HCT116 (cell line): ENCODE measurements at regions not wholly inside any gene's neighbourhood (a gene's known extent, or its start where the extent isn't known, plus 50 kb on each side); places are given as distances from the start of the nearest gene placed in this dataset.

Experiments used
- ATF3 ChIP-seq: IDR thresholded peaks from 2 replicates; pipeline ENCODE4 v1.6.1; 2012
- CTCF ChIP-seq, 3 experiments: fragments of 200-600 bp in 1 of 3; sonication (generic) in 1 of 3; IDR thresholded peaks in 2 of 3; conservative IDR thresholded peaks in 1 of 3; 2 replicates each; pipeline ENCODE4 v1.5.1; 2012 to 2017; ENCODE audit warnings: low read depth in 2 of 3, low read length in 2 of 3, antibody characterized with exemption in 1 of 3, borderline replicate concordance in 1 of 3, control low read depth in 1 of 3, mild to moderate bottlenecking in 1 of 3, mixed read lengths in 1 of 3, mixed run types in 1 of 3, moderate library complexity in 1 of 3; ENCODE audit not compliant: insufficient read depth in 1 of 3
- EZH2 ChIP-seq: fragments of 200-600 bp; sonication (generic); IDR thresholded peaks from 2 replicates; pipeline ENCODE4 v1.6.1; 2017; ENCODE audit warnings: antibody characterized with exemption, mixed run types
- JUND ChIP-seq: IDR thresholded peaks from 2 replicates; pipeline ENCODE4 v1.6.1; 2012
- POLR2A ChIP-seq: IDR thresholded peaks from 2 replicates; pipeline ENCODE4 v1.7.0; 2011; ENCODE audit warnings: borderline replicate concordance; ENCODE audit not compliant: insufficient read depth, insufficient read length; ENCODE audit errors: extremely low read depth
- POLR2AphosphoS5 ChIP-seq: IDR thresholded peaks from 2 replicates; pipeline ENCODE4 v1.6.1; 2011; ENCODE audit warnings: mild to moderate bottlenecking, low read depth, low read length, moderate library complexity
- REST ChIP-seq: IDR thresholded peaks from 2 replicates; pipeline ENCODE4 v1.6.1; 2012; ENCODE audit warnings: low read depth
- TCF7L2 ChIP-seq: IDR thresholded peaks from 2 replicates; pipeline ENCODE4 v1.7.0; 2011; ENCODE audit warnings: borderline replicate concordance, inconsistent platforms; ENCODE audit not compliant: insufficient read depth, insufficient read length; ENCODE audit errors: extremely low read depth
- YY1 ChIP-seq: IDR thresholded peaks from 2 replicates; pipeline ENCODE4 v1.6.1; 2011; ENCODE audit warnings: low read length, low read depth, moderate library complexity, mild to moderate bottlenecking; ENCODE audit not compliant: insufficient replicate concordance; ENCODE audit errors: extremely low read depth

- TF ChIP-seq CTCF (IDR thresholded peaks at IDR 0.05 in 2 of 3, conservative IDR thresholded peaks at IDR 0.05 in 1 of 3; ENCODE audit: borderline replicate concordance in 1 of 3, insufficient read depth in 1 of 3, low read depth in 2 of 3, low read length in 2 of 3) (no peak), POLR2AphosphoS5 (no peak), JUND (no peak), EZH2 (no peak), POLR2A (no peak), YY1 (no peak), ATF3 (no peak), REST (no peak), TCF7L2 (no peak)
Observed at GRCh38 chr9:113790093-113790492, 86.0 kb upstream of the ZNF618 start.
